GM23338 (cell line): ENCODE measurements at regions not wholly inside any gene's neighbourhood (a gene's known extent, or its start where the extent isn't known, plus 50 kb on each side); places are given as distances from the start of the nearest gene placed in this dataset.

Experiments
- CTCF ChIP-seq, 2 experiments: fragments of 200-600 bp in 1 of 2; sonication (generic) in 1 of 2; conservative IDR thresholded peaks; 2 replicates each; pipeline versions ENCODE4 v1.5.1 to v1.6.1; 2016 to 2017; ENCODE audit warnings: antibody characterized with exemption in 2 of 2, low read depth in 2 of 2, mild to moderate bottlenecking in 2 of 2, moderate library complexity in 1 of 2
- EZH2phosphoT487 ChIP-seq: fragments of 200-600 bp; sonication (generic); IDR thresholded peaks from one replicate; pipeline ENCODE4 v1.8.1; 2018; ENCODE audit warnings: antibody characterized with exemption; ENCODE audit not compliant: unreplicated experiment

GRCh38 chr6:140175486-140175885 lies 801.0 kb upstream of the CITED2 start:
- TF ChIP-seq CTCF (conservative IDR thresholded peaks at IDR 0.05; ENCODE audit: low read depth in 2 of 2) = no peak
- TF ChIP-seq EZH2phosphoT487 = no peak
